Left kidney (tissue), 1 donor: ENCODE measurements at regions not wholly inside any gene's neighbourhood (a gene's known extent, or its start where the extent isn't known, plus 50 kb on each side); places are given as distances from the start of the nearest gene placed in this dataset.
"Not testable (repeated sequence)": the region's sequence is repeated elsewhere in the genome, so short reads cannot be mapped to it uniquely, and the experiment has no call there.

Experiments used
- DNase-seq: peaks from one replicate; pipeline ENCODE4 v3.0.0-alpha.2; 2013

- no peak for DNase-seq
Observed at GRCh38 chr3:150127011-150127490, 156.4 kb upstream of the PFN2 start.

- no peak for DNase-seq
Observed at GRCh38 chr3:150124142-150124541, 153.4 kb upstream of the PFN2 start.

- DNase-seq, result not testable (repeated sequence)
Observed at GRCh38 chr3:150123249-150123648, 152.6 kb upstream of the PFN2 start.

GRCh38 chr3:150118219-150118618 lies 147.5 kb upstream of the PFN2 start:
- DNase-seq, result no peak

GRCh38 chr3:150117076-150117475 lies 146.4 kb upstream of the PFN2 start:
- no peak for DNase-seq

GRCh38 chr3:150116196-150116595 lies 145.5 kb upstream of the PFN2 start:
- DNase-seq, result no peak

- no peak for DNase-seq
Observed at GRCh38 chr3:150114873-150115540, 144.3 kb upstream of the PFN2 start.

GRCh38 chr3:150114273-150114672 lies 143.6 kb upstream of the PFN2 start:
- DNase-seq, result no peak

- no peak for DNase-seq
Observed at GRCh38 chr3:150110097-150110496, 139.4 kb upstream of the PFN2 start.

- DNase-seq, result no peak
Observed at GRCh38 chr3:150107429-150108175, 136.9 kb upstream of the PFN2 start.

- no peak for DNase-seq
Observed at GRCh38 chr3:150106740-150107428, 136.2 kb upstream of the PFN2 start.

GRCh38 chr3:150105886-150106612 lies 135.4 kb upstream of the PFN2 start:
- no peak for DNase-seq

- DNase-seq, result no peak
Observed at GRCh38 chr3:150105025-150105424, 134.3 kb upstream of the PFN2 start.

- DNase-seq, result no peak
Observed at GRCh38 chr3:150104564-150104963, 133.9 kb upstream of the PFN2 start.

GRCh38 chr3:150101016-150101415 lies 130.3 kb upstream of the PFN2 start:
- DNase-seq, result no peak

- no peak for DNase-seq
Observed at GRCh38 chr3:150098621-150099020, 127.9 kb upstream of the PFN2 start.

GRCh38 chr3:150097588-150097890 lies 126.8 kb upstream of the PFN2 start:
- no peak for DNase-seq

GRCh38 chr3:150096700-150097587 lies 126.2 kb upstream of the PFN2 start:
- DNase-seq, result no peak

GRCh38 chr3:150094150-150094933 lies 123.6 kb upstream of the PFN2 start:
- DNase-seq, result no peak

- no peak for DNase-seq
Observed at GRCh38 chr3:150091626-150092025, 120.9 kb upstream of the PFN2 start.

GRCh38 chr3:150090877-150091276 lies 120.2 kb upstream of the PFN2 start:
- DNase-seq, result no peak
